WERI-Rb-1 (cell line): ENCODE measurements at regions not wholly inside any gene's neighbourhood (a gene's known extent, or its start where the extent isn't known, plus 50 kb on each side); places are given as distances from the start of the nearest gene placed in this dataset.

Experiments
- DNase-seq: peaks from one replicate; pipeline ENCODE4 v3.0.0-alpha.2; 2020
- H3K27ac ChIP-seq: fragments of 250-450 bp; sonication (Bioruptor Pico); 2 replicates; pipeline ENCODE4 v1.5.1; 2020; ENCODE audit warnings: mild to moderate bottlenecking, moderate library complexity
- H3K27me3 ChIP-seq: fragments of 250-450 bp; sonication (Bioruptor Pico); 2 replicates; pipeline ENCODE4 v1.5.1; 2021; ENCODE audit warnings: mild to moderate bottlenecking, low read depth, moderate library complexity; ENCODE audit not compliant: insufficient read depth, severe bottlenecking
- H3K36me3 ChIP-seq: fragments of 250-450 bp; sonication (Bioruptor Pico); 2 replicates; pipeline ENCODE4 v1.5.1; 2020; ENCODE audit warnings: mild to moderate bottlenecking, moderate library complexity
- H3K4me3 ChIP-seq: 2 replicates; pipeline ENCODE4 v1.5.1; 2011; ENCODE audit warnings: low read depth, mild to moderate bottlenecking, control low read depth, low read length
- H3K9me3 ChIP-seq: fragments of 250-450 bp; sonication (Bioruptor Pico); 2 replicates; pipeline ENCODE4 v1.5.1; 2021; ENCODE audit warnings: mild to moderate bottlenecking, moderate library complexity; ENCODE audit not compliant: severe bottlenecking
- CTCF ChIP-seq: IDR thresholded peaks from 2 replicates; pipeline ENCODE4 v1.5.1; 2011; ENCODE audit warnings: low read depth, mild to moderate bottlenecking, control low read depth, inconsistent platforms, low read length

GRCh38 chr11:101668236-101668635 is 84.4 kb upstream of the TRPC6 start:
- DNase-seq, result no peak
- no peak overlapping the region for H3K27ac ChIP-seq
- H3K27me3 ChIP-seq, result peaks cover 2% of the 10 kb centered on the region
- H3K9me3 ChIP-seq, result no peaks in the 10 kb centered on the region
- H3K36me3 ChIP-seq, result no peaks in the 10 kb centered on the region
- H3K4me3 ChIP-seq, result no peak overlapping the region
- TF ChIP-seq CTCF, result no peak

- DNase-seq, result no peak
- H3K27ac ChIP-seq, result no peak overlapping the region
- H3K4me3 ChIP-seq, result no peak overlapping the region
- H3K9me3 ChIP-seq, result no peaks in the 10 kb centered on the region
- H3K27me3 ChIP-seq, result no peaks in the 10 kb centered on the region
- H3K36me3 ChIP-seq, result no peaks in the 10 kb centered on the region
- no peak for TF ChIP-seq CTCF
These were observed 83.1 kb upstream of the TRPC6 start for GRCh38 chr11:101666916-101667315.

GRCh38 chr11:101661559-101661958 is 77.8 kb upstream of the TRPC6 start:
- Histone ChIP-seq H3K27ac (no peak overlapping the region), H3K36me3 (no peaks in the 10 kb centered on the region), H3K27me3 (no peaks in the 10 kb centered on the region), H3K9me3 (no peaks in the 10 kb centered on the region), H3K4me3 (no peak overlapping the region)
- DNase-seq, result no peak
- TF ChIP-seq CTCF, result no peak
